ENCODE measurements at regions not wholly inside any gene's neighbourhood (a gene's known extent, or its start where the extent isn't known, plus 50 kb on each side); places are given as distances from the start of the nearest gene placed in this dataset.

DNA sequence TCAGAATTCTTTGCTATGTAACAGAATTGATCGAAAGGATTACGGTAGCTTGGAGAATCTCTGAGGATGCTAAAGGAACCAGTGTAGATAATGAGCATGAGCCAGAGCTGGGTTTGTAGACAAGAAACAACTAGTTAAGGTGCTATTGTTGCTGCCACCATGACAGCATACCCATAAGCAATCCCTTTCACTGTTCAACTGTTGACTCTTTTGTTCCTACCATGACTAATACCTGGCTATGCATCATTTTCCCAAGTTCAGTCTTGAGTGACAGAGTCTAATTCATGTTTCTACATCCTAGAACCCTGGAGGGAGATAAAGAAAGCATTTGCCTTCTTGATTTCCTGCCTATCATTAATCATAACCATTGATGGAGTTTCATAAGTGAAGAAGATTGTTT lies 600.3 kb downstream of the OTOL1 start:
- POLR2A ChIA-PET, result no interaction called here
- no peaks in the 10 kb centered on the region for H3K27me3 ChIP-seq (ENCODE audit: control insufficient read depth, insufficient read depth, low read length)
- TF ChIP-seq, protein P1, sequence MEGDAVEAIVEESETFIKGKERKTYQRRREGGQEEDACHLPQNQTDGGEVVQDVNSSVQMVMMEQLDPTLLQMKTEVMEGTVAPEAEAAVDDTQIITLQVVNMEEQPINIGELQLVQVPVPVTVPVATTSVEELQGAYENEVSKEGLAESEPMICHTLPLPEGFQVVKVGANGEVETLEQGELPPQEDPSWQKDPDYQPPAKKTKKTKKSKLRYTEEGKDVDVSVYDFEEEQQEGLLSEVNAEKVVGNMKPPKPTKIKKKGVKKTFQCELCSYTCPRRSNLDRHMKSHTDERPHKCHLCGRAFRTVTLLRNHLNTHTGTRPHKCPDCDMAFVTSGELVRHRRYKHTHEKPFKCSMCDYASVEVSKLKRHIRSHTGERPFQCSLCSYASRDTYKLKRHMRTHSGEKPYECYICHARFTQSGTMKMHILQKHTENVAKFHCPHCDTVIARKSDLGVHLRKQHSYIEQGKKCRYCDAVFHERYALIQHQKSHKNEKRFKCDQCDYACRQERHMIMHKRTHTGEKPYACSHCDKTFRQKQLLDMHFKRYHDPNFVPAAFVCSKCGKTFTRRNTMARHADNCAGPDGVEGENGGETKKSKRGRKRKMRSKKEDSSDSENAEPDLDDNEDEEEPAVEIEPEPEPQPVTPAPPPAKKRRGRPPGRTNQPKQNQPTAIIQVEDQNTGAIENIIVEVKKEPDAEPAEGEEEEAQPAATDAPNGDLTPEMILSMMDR (IDR thresholded peaks at IDR 0.05; ENCODE audit: low read depth, low read length), result no peak
- DNase-seq (ENCODE audit: low read depth, low spot score), result no peak
- H3K9me3 ChIP-seq (ENCODE audit: control insufficient read depth, insufficient read depth, low read length), result no peaks in the 10 kb centered on the region
- H3K4me3 ChIP-seq (ENCODE audit: low read depth, low read length), result no peak overlapping the region
- no peak overlapping the region for H3K27ac ChIP-seq (ENCODE audit: low read depth, low read length)
- CTCF ChIA-PET, result no interaction called here

GRCh38 chr3:162103808-162104207 lies 607.2 kb downstream of the OTOL1 start:
- ChIA-PET CTCF (no interaction called here), POLR2A (no interaction called here)
- TF ChIP-seq, protein P1 (IDR thresholded peaks at IDR 0.05; ENCODE audit: low read depth, low read length), result no peak
- H3K27ac ChIP-seq (ENCODE audit: low read depth, low read length), result no peak overlapping the region
- DNase-seq (ENCODE audit: low read depth, low spot score), result no peak
- H3K27me3 ChIP-seq (ENCODE audit: control insufficient read depth, insufficient read depth, low read length), result no peaks in the 10 kb centered on the region
- H3K4me3 ChIP-seq (ENCODE audit: low read depth, low read length), result no peak overlapping the region
- no peaks in the 10 kb centered on the region for H3K9me3 ChIP-seq (ENCODE audit: control insufficient read depth, insufficient read depth, low read length)

DNA sequence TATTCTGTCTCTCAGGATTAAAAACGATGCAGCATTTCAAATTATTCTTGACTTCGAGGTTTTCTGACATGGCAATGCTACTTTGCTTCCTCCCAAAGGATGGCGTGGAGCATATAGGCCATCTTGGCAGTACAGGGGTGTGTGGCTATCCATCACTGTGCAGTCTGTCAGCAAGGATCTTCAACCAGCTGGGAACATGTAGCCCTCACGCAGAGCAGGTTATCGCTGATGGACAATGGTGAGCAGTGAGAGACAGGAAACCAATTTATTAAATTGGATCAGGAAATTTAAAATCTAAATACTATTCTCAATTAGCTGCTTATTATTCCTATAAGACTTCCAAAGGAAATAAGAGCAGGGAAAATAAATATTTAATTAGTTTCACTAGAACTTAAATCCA lies 615.3 kb downstream of the OTOL1 start:
- POLR2A ChIA-PET, result no interaction called here
- TF ChIP-seq, protein P1 (IDR thresholded peaks at IDR 0.05; ENCODE audit: low read depth, low read length), result no peak
- Histone ChIP-seq H3K27me3 (ENCODE audit: control insufficient read depth, insufficient read depth, low read length) (no peaks in the 10 kb centered on the region), H3K9me3 (ENCODE audit: control insufficient read depth, insufficient read depth, low read length) (no peaks in the 10 kb centered on the region), H3K27ac (ENCODE audit: low read depth, low read length) (no peak overlapping the region), H3K4me3 (ENCODE audit: low read depth, low read length) (no peak overlapping the region)
- DNase-seq (ENCODE audit: low read depth, low spot score), result no peak
- CTCF ChIA-PET, result no interaction called here

- POLR2A ChIA-PET, result no interaction called here
- no peak for DNase-seq (ENCODE audit: low read depth, low spot score)
- H3K9me3 ChIP-seq (ENCODE audit: control insufficient read depth, insufficient read depth, low read length), result no peaks in the 10 kb centered on the region
Measured at GRCh38 chr3:162112719-162113118, 616.1 kb downstream of the OTOL1 start.

DNA sequence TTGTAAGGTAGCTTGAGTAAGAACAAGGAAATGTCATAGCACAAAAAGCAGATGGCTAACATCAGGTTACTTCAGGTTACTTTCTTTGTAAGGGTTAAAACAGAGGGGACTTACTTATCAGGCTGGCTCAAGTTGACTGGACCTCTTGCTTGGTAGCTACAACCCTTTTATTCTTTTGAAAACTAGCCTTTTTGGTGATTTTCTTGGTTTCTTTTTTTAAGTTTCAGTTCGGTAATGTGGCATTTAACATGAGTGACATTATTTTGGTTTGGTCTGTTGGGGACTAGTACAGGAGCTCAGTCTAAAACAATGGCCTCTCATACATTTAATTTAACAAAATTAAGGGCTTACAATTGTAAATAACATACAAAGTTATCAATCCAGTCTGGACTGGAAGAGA lies 621.4 kb downstream of the OTOL1 start:
- TF ChIP-seq, protein P1 (IDR thresholded peaks at IDR 0.05; ENCODE audit: low read depth, low read length), result no peak
- H3K27me3 ChIP-seq (ENCODE audit: control insufficient read depth, insufficient read depth, low read length), result no peaks in the 10 kb centered on the region
- H3K4me3 ChIP-seq (ENCODE audit: low read depth, low read length), result no peak overlapping the region
- POLR2A ChIA-PET, result no interaction called here
- no peak overlapping the region for H3K27ac ChIP-seq (ENCODE audit: low read depth, low read length)
- no peaks in the 10 kb centered on the region for H3K9me3 ChIP-seq (ENCODE audit: control insufficient read depth, insufficient read depth, low read length)
- DNase-seq (ENCODE audit: low read depth, low spot score), result no peak
- CTCF ChIA-PET, result no interaction called here

More at GRCh38 chr3:162112719-162113118, 616.1 kb downstream of the OTOL1 start:
- Histone ChIP-seq H3K27ac (ENCODE audit: low read depth, low read length) (no peak overlapping the region), H3K4me3 (ENCODE audit: low read depth, low read length) (no peak overlapping the region), H3K27me3 (ENCODE audit: control insufficient read depth, insufficient read depth, low read length) (no peaks in the 10 kb centered on the region)
- CTCF ChIA-PET, result no interaction called here
- TF ChIP-seq, protein P1 (IDR thresholded peaks at IDR 0.05; ENCODE audit: low read depth, low read length), result no peak
